ENCODE measurements at regions not wholly inside any gene's neighbourhood (a gene's known extent, or its start where the extent isn't known, plus 50 kb on each side); places are given as distances from the start of the nearest gene placed in this dataset.

- Histone ChIP-seq H3K36me3 (ENCODE audit: control insufficient read depth, insufficient read depth, low read length) (no peaks in the 10 kb centered on the region), H3K4me3 (ENCODE audit: low read depth in 2 of 2, low read length in 2 of 2) (no peak overlapping the region), H3K4me1 (ENCODE audit: control insufficient read depth, insufficient read depth, low read length) (no peaks in the 10 kb centered on the region), H3K9me3 (ENCODE audit: control insufficient read depth, insufficient read depth, low read depth, low read length) (peaks cover 3% of the 10 kb centered on the region; the same call in 1 of the 2 replicates), H3K27ac (ENCODE audit: low read length) (no peak overlapping the region), H3K27me3 (ENCODE audit: control insufficient read depth, insufficient read depth, low read length) (no peaks in the 10 kb centered on the region)
- no peak for ATAC-seq
- POLR2A ChIA-PET: no interaction called here
- TF ChIP-seq, protein P1, sequence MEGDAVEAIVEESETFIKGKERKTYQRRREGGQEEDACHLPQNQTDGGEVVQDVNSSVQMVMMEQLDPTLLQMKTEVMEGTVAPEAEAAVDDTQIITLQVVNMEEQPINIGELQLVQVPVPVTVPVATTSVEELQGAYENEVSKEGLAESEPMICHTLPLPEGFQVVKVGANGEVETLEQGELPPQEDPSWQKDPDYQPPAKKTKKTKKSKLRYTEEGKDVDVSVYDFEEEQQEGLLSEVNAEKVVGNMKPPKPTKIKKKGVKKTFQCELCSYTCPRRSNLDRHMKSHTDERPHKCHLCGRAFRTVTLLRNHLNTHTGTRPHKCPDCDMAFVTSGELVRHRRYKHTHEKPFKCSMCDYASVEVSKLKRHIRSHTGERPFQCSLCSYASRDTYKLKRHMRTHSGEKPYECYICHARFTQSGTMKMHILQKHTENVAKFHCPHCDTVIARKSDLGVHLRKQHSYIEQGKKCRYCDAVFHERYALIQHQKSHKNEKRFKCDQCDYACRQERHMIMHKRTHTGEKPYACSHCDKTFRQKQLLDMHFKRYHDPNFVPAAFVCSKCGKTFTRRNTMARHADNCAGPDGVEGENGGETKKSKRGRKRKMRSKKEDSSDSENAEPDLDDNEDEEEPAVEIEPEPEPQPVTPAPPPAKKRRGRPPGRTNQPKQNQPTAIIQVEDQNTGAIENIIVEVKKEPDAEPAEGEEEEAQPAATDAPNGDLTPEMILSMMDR (IDR thresholded peaks at IDR 0.05): no peak
- TF ChIP-seq TCF7L2 (IDR thresholded peaks at IDR 0.05; ENCODE audit: low read depth, low read length): no peak
- no peak for TF ChIP-seq SIN3A (IDR thresholded peaks at IDR 0.05; ENCODE audit: borderline replicate concordance, insufficient read depth, low read depth, low read length)
- TF ChIP-seq, protein P2, sequence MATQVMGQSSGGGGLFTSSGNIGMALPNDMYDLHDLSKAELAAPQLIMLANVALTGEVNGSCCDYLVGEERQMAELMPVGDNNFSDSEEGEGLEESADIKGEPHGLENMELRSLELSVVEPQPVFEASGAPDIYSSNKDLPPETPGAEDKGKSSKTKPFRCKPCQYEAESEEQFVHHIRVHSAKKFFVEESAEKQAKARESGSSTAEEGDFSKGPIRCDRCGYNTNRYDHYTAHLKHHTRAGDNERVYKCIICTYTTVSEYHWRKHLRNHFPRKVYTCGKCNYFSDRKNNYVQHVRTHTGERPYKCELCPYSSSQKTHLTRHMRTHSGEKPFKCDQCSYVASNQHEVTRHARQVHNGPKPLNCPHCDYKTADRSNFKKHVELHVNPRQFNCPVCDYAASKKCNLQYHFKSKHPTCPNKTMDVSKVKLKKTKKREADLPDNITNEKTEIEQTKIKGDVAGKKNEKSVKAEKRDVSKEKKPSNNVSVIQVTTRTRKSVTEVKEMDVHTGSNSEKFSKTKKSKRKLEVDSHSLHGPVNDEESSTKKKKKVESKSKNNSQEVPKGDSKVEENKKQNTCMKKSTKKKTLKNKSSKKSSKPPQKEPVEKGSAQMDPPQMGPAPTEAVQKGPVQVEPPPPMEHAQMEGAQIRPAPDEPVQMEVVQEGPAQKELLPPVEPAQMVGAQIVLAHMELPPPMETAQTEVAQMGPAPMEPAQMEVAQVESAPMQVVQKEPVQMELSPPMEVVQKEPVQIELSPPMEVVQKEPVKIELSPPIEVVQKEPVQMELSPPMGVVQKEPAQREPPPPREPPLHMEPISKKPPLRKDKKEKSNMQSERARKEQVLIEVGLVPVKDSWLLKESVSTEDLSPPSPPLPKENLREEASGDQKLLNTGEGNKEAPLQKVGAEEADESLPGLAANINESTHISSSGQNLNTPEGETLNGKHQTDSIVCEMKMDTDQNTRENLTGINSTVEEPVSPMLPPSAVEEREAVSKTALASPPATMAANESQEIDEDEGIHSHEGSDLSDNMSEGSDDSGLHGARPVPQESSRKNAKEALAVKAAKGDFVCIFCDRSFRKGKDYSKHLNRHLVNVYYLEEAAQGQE (IDR thresholded peaks at IDR 0.05; ENCODE audit: insufficient read depth in 1 of 2, low read depth in 2 of 2, low read length in 1 of 2): no peak
- TF ChIP-seq POLR2AphosphoS5 (IDR thresholded peaks at IDR 0.05; ENCODE audit: low read depth, low read length): no peak
- no peak for DNase-seq (ENCODE audit: low read depth, low spot score)
- intact Hi-C loops (cut with micrococcal nuclease; ENCODE audit: unreplicated experiment): no loop called here
- in situ Hi-C loops (cut with HindIII; ENCODE audit: low pct_unique_long_range_greater_than_20kb, low sequenced_read_pairs): no loop called here
- no TSS peak for BruUV-seq (replicated peaks)
- CTCF ChIA-PET: no interaction called here
Measured at GRCh38 chr2:13508671-13509070, 791.9 kb downstream of the TRIB2 start.

- ATAC-seq: no peak
- intact Hi-C loops (cut with micrococcal nuclease; ENCODE audit: unreplicated experiment): no loop called here
- no TSS peak for BruUV-seq (replicated peaks)
Measured at GRCh38 chr2:13515254-13515653, 798.5 kb downstream of the TRIB2 start.

More at GRCh38 chr2:13515254-13515653, 798.5 kb downstream of the TRIB2 start:
- H3K36me3 ChIP-seq (ENCODE audit: control insufficient read depth, insufficient read depth, low read length): no peaks in the 10 kb centered on the region
- no peaks in the 10 kb centered on the region for H3K9me3 ChIP-seq (ENCODE audit: control insufficient read depth, insufficient read depth, low read depth, low read length)
- no peak overlapping the region for H3K4me3 ChIP-seq (ENCODE audit: low read depth in 2 of 2, low read length in 2 of 2)
- ChIA-PET POLR2A (no interaction called here), CTCF (no interaction called here)
- DNase-seq (ENCODE audit: low read depth, low spot score): no peak
- in situ Hi-C loops (cut with HindIII; ENCODE audit: low pct_unique_long_range_greater_than_20kb, low sequenced_read_pairs): no loop called here
- TF ChIP-seq SIN3A (IDR thresholded peaks at IDR 0.05; ENCODE audit: borderline replicate concordance, insufficient read depth, low read depth, low read length) (no peak), POLR2AphosphoS5 (IDR thresholded peaks at IDR 0.05; ENCODE audit: low read depth, low read length) (no peak), TCF7L2 (IDR thresholded peaks at IDR 0.05; ENCODE audit: low read depth, low read length) (no peak)
- TF ChIP-seq, protein P2 (IDR thresholded peaks at IDR 0.05; ENCODE audit: insufficient read depth in 1 of 2, low read depth in 2 of 2, low read length in 1 of 2): no peak
- TF ChIP-seq, protein P1 (IDR thresholded peaks at IDR 0.05): no peak
- H3K27ac ChIP-seq (ENCODE audit: low read length): no peak overlapping the region
- H3K27me3 ChIP-seq (ENCODE audit: control insufficient read depth, insufficient read depth, low read length): no peaks in the 10 kb centered on the region
- H3K4me1 ChIP-seq (ENCODE audit: control insufficient read depth, insufficient read depth, low read length): no peaks in the 10 kb centered on the region

Measured in Panc1 (cell line).